ENCODE measurements at regions not wholly inside any gene's neighbourhood (a gene's known extent, or its start where the extent isn't known, plus 50 kb on each side); places are given as distances from the start of the nearest gene placed in this dataset.

DNA sequence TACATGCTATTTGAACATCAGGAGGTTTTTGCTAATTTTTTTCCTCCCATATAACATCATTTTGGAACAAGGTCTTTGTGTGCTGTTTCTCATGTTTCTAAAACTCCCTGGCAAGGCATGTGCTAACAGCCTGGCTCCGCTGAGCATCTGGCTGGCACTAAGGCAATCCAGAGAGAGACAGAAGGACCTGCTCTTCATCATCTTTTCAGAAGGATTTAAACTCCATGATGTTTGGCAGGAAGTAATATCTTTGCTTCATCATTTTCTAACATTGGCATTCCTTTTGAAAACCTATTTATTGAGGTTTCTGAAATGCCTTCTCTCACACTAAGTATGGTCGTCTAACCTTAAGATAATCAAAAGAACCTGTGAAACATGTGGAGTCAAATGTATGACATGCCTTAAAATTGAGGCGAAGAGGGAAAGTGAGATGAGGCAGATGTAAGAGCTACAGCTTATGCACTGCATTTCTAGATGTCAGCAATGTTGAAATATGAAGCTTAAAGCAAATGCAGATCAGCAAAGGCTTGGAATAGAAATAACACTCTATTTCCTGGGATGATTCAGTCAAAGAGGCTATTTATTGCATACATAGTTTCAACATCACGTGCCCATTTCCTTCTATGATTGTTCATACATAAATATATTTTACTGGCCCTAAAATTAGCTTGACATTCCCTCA is 592.0 kb downstream of the ZNF385D start:
- TF ChIP-seq POLR2A (IDR thresholded peaks at IDR 0.05): no peak
- TF ChIP-seq, protein P1, sequence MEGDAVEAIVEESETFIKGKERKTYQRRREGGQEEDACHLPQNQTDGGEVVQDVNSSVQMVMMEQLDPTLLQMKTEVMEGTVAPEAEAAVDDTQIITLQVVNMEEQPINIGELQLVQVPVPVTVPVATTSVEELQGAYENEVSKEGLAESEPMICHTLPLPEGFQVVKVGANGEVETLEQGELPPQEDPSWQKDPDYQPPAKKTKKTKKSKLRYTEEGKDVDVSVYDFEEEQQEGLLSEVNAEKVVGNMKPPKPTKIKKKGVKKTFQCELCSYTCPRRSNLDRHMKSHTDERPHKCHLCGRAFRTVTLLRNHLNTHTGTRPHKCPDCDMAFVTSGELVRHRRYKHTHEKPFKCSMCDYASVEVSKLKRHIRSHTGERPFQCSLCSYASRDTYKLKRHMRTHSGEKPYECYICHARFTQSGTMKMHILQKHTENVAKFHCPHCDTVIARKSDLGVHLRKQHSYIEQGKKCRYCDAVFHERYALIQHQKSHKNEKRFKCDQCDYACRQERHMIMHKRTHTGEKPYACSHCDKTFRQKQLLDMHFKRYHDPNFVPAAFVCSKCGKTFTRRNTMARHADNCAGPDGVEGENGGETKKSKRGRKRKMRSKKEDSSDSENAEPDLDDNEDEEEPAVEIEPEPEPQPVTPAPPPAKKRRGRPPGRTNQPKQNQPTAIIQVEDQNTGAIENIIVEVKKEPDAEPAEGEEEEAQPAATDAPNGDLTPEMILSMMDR (IDR thresholded peaks at IDR 0.05): no peak

All from Peyer's patch (tissue), 4 donors.